CD14-positive monocyte (primary cell): ENCODE measurements at regions not wholly inside any gene's neighbourhood (a gene's known extent, or its start where the extent isn't known, plus 50 kb on each side); places are given as distances from the start of the nearest gene placed in this dataset.

Experiments used
- DNase-seq, 3 donors: peaks; one replicate each; pipeline ENCODE4 v3.0.0-alpha.2; 2011 to 2022
- H2AFZ ChIP-seq: 2 replicates; pipeline ENCODE4 v1.6.0; 2012; ENCODE audit warnings: mild to moderate bottlenecking, low read depth, low read length, inconsistent platforms; ENCODE audit not compliant: insufficient read depth, poor library complexity, severe bottlenecking
- H3K27ac ChIP-seq, 2 donors: 1 replicate in 1 of 2; 2 replicates in 1 of 2; pipeline ENCODE4 v1.5.1; 2012 to 2013; ENCODE audit warnings: low read length in 2 of 2, control low read depth in 1 of 2, inconsistent platforms in 1 of 2, low read depth in 1 of 2, mild to moderate bottlenecking in 1 of 2
- H3K27me3 ChIP-seq, 2 donors: one replicate each; pipeline versions ENCODE4 v1.6.0 to v1.6.1; 2011 to 2013; ENCODE audit warnings: low read length in 2 of 2; ENCODE audit not compliant: control insufficient read depth in 2 of 2, insufficient read depth in 2 of 2
- H3K36me3 ChIP-seq, 2 donors: replicated peaks in 1 of 2; 1 replicate in 1 of 2; 2 replicates in 1 of 2; pipeline versions ENCODE4 v1.5.1 to v1.6.1; 2012 to 2013; ENCODE audit warnings: low read length in 2 of 2, control low read depth in 1 of 2, inconsistent platforms in 1 of 2, mild to moderate bottlenecking in 1 of 2; ENCODE audit not compliant: insufficient read depth in 2 of 2, control insufficient read depth in 1 of 2
- H3K4me1 ChIP-seq, 2 donors: 1 replicate in 1 of 2; 2 replicates in 1 of 2; pipeline versions ENCODE4 v1.5.1 to v1.6.1; 2012 to 2013; ENCODE audit warnings: low read length in 2 of 2, control low read depth in 1 of 2, inconsistent platforms in 1 of 2, mild to moderate bottlenecking in 1 of 2, moderate library complexity in 1 of 2; ENCODE audit not compliant: insufficient read depth in 2 of 2, control insufficient read depth in 1 of 2
- H3K4me2 ChIP-seq: replicated peaks from 2 replicates; pipeline ENCODE3; 2012; ENCODE audit warnings: low read length, moderate library complexity, mild to moderate bottlenecking; ENCODE audit not compliant: poor library complexity, severe bottlenecking; ENCODE audit errors: extremely low read depth
- H3K4me3 ChIP-seq, 3 experiments: fragments of 200-600 bp in 1 of 3; sonication (generic) in 1 of 3; replicated peaks in 1 of 3; 1 replicate in 2 of 3; 2 replicates in 1 of 3; pipeline ENCODE4 v1.5.1; 2011 to 2013; ENCODE audit warnings: low read length in 3 of 3, mild to moderate bottlenecking in 3 of 3, control low read depth in 2 of 3, low read depth in 2 of 3, inconsistent platforms in 1 of 3, moderate library complexity in 1 of 3
- H3K79me2 ChIP-seq: 2 replicates; pipeline ENCODE4 v1.6.0; 2012; ENCODE audit warnings: mild to moderate bottlenecking, control low read depth, inconsistent platforms, low read length, moderate library complexity; ENCODE audit not compliant: insufficient read depth
- H3K9ac ChIP-seq: 2 replicates; pipeline ENCODE4 v1.6.0; 2017; ENCODE audit warnings: low read length, mild to moderate bottlenecking; ENCODE audit not compliant: insufficient read depth, poor library complexity, severe bottlenecking
- H3K9me3 ChIP-seq, 2 donors: replicated peaks in 1 of 2; 1 replicate in 1 of 2; 2 replicates in 1 of 2; pipeline versions ENCODE4 v1.5.1 to v1.6.1; 2012 to 2013; ENCODE audit warnings: low read length in 2 of 2, control low read depth in 1 of 2; ENCODE audit not compliant: control insufficient read depth in 1 of 2, insufficient read depth in 1 of 2
- H4K20me1 ChIP-seq: 2 replicates; pipeline ENCODE4 v1.6.0; 2012; ENCODE audit warnings: mild to moderate bottlenecking, low read length, control low read depth, moderate library complexity; ENCODE audit not compliant: insufficient read depth
- H3K27ac Mint-ChIP-seq, 7 donors: one replicate each; pipeline ENCODE4 v1.8.0; 2020; ENCODE audit warnings: mild to moderate bottlenecking in 7 of 7, mixed read lengths in 7 of 7, moderate library complexity in 6 of 7, inconsistent platforms in 2 of 7
- H3K27me3 Mint-ChIP-seq, 3 donors: one replicate each; pipeline ENCODE4 v1.8.0; 2021 to 2022; ENCODE audit warnings: low read depth in 3 of 3, mild to moderate bottlenecking in 3 of 3, mixed read lengths in 3 of 3, moderate library complexity in 3 of 3, inconsistent platforms in 1 of 3
- H3K36me3 Mint-ChIP-seq, 2 donors: one replicate each; pipeline ENCODE4 v1.8.0; 2020; ENCODE audit warnings: mixed read lengths in 2 of 2, inconsistent platforms in 1 of 2, mild to moderate bottlenecking in 1 of 2
- H3K4me1 Mint-ChIP-seq: one replicate; pipeline ENCODE4 v1.8.0; 2020; ENCODE audit warnings: mild to moderate bottlenecking, mixed read lengths
- H3K4me3 Mint-ChIP-seq, 2 donors: one replicate each; pipeline ENCODE4 v1.8.0; 2020; ENCODE audit warnings: mild to moderate bottlenecking in 2 of 2, mixed read lengths in 2 of 2, moderate library complexity in 1 of 2
- H3K9me3 Mint-ChIP-seq, 7 donors: one replicate each; pipeline ENCODE4 v1.8.0; 2020 to 2022; ENCODE audit warnings: mixed read lengths in 7 of 7, mild to moderate bottlenecking in 6 of 7, moderate library complexity in 6 of 7, inconsistent platforms in 2 of 7
- WGBS: methylation state at CpG from one replicate; pipeline ENCODE4 v1.1.5; 2013; ENCODE audit warnings: missing lambda C conversion rate; ENCODE audit not compliant: insufficient coverage; 5-methylcytosine and 5-hydroxymethylcytosine counted together
- intact Hi-C, 2 donors: fragments of 100-400 bp; cut with micrococcal nuclease; formaldehyde crosslinking; loops; one replicate each; pipeline versions ENCODE4 v1.15.0 to v1.15.1; 2023
- TF ChIP-seq, protein P1 (sequence below): fragments of 200-600 bp; IDR thresholded peaks from one replicate; pipeline ENCODE4 v1.8.0; 2022; ENCODE audit warnings: antibody characterized with exemption, mild to moderate bottlenecking

DNA sequence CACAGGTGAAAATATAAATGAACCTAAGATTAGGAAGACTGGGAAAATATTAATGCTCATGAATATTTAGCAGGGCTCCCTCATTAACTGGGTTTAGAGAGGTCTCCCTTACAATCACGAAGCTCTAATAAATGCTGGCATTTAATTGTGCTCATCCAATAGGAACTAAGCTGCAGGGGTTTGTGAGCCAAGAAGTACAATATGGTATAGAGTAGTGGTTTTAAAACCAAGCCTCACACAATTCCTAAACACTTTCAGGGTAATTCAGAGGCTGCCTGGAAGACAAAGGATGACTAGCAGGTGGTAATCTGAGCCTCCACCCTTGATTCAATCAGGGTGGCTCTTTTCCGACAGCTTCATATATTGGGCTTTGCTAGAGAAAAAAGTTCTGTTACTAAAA, 103.3 kb downstream of the GPAM start:
- Mint-ChIP-seq H3K27ac (no peak overlapping the region), H3K36me3 (no peaks in the 10 kb centered on the region), H3K27me3 (peaks cover 0 to 5% (median 0%) of the 10 kb centered on the region in 3 donors), H3K4me3 (no peak overlapping the region), H3K4me1 (no peaks in the 10 kb centered on the region), H3K9me3 (peaks cover 0 to 2% (median 0%) of the 10 kb centered on the region in 7 donors)
- no peaks in the 10 kb centered on the region for H3K4me1 ChIP-seq
- intact Hi-C loops: no loop called here
- no peaks in the 10 kb centered on the region for H3K9me3 ChIP-seq
- no peaks in the 10 kb centered on the region for H3K79me2 ChIP-seq
- no peak overlapping the region for H3K4me3 ChIP-seq
- no CpG with 5 or more reads among the region's 2 CpGs for WGBS
- H3K36me3 ChIP-seq: no peaks in the 10 kb centered on the region
- no peak for DNase-seq
- H3K27me3 ChIP-seq: no peaks in the 10 kb centered on the region
- no peak overlapping the region for H3K9ac ChIP-seq
- no peaks in the 10 kb centered on the region for H4K20me1 ChIP-seq
- H3K27ac ChIP-seq: no peak overlapping the region
- H2AFZ ChIP-seq: no peak overlapping the region
- H3K4me2 ChIP-seq: no peak overlapping the region
- TF ChIP-seq, protein P1, sequence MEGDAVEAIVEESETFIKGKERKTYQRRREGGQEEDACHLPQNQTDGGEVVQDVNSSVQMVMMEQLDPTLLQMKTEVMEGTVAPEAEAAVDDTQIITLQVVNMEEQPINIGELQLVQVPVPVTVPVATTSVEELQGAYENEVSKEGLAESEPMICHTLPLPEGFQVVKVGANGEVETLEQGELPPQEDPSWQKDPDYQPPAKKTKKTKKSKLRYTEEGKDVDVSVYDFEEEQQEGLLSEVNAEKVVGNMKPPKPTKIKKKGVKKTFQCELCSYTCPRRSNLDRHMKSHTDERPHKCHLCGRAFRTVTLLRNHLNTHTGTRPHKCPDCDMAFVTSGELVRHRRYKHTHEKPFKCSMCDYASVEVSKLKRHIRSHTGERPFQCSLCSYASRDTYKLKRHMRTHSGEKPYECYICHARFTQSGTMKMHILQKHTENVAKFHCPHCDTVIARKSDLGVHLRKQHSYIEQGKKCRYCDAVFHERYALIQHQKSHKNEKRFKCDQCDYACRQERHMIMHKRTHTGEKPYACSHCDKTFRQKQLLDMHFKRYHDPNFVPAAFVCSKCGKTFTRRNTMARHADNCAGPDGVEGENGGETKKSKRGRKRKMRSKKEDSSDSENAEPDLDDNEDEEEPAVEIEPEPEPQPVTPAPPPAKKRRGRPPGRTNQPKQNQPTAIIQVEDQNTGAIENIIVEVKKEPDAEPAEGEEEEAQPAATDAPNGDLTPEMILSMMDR: no peak

- no peak overlapping the region for H3K4me3 ChIP-seq
- no peaks in the 10 kb centered on the region for H3K36me3 Mint-ChIP-seq
- H3K27ac Mint-ChIP-seq: no peak overlapping the region
- peaks cover 0 to 5% (median 0%) of the 10 kb centered on the region in 3 donors for H3K27me3 Mint-ChIP-seq
- DNase-seq: no peak
- H3K9ac ChIP-seq: no peak overlapping the region
- 89% methylated on average over 5 of the region's 5 CpGs for WGBS
- no peak overlapping the region for H3K27ac ChIP-seq
- peaks cover 0 to 2% (median 0%) of the 10 kb centered on the region in 7 donors for H3K9me3 Mint-ChIP-seq
- no peaks in the 10 kb centered on the region for H3K36me3 ChIP-seq
- no peak overlapping the region for H2AFZ ChIP-seq
- no peak overlapping the region for H3K4me2 ChIP-seq
- H3K4me3 Mint-ChIP-seq: no peak overlapping the region
- no peaks in the 10 kb centered on the region for H4K20me1 ChIP-seq
- H3K9me3 ChIP-seq: no peaks in the 10 kb centered on the region
- intact Hi-C loops: no loop called here
- no peaks in the 10 kb centered on the region for H3K4me1 ChIP-seq
- H3K27me3 ChIP-seq: no peaks in the 10 kb centered on the region
- TF ChIP-seq, protein P1: no peak
- H3K79me2 ChIP-seq: no peaks in the 10 kb centered on the region
- H3K4me1 Mint-ChIP-seq: no peaks in the 10 kb centered on the region
Observed at GRCh38 chr10:112082120-112082519, 101.4 kb downstream of the GPAM start.
